ENCODE measurements at regions not wholly inside any gene's neighbourhood (a gene's known extent, or its start where the extent isn't known, plus 50 kb on each side); places are given as distances from the start of the nearest gene placed in this dataset.
"Not testable (repeated sequence)": the region's sequence is repeated elsewhere in the genome, so short reads cannot be mapped to it uniquely, and the experiment has no call there.

- 92 to 95% methylated on average over 4 to 9 of the region's 10 CpGs for WGBS, 2 donors
- H3K27me3 ChIP-seq, result no peaks in the 10 kb centered on the region
- no peak for TF ChIP-seq POLR2A (IDR thresholded peaks at IDR 0.05)
- TF ChIP-seq, protein P1, sequence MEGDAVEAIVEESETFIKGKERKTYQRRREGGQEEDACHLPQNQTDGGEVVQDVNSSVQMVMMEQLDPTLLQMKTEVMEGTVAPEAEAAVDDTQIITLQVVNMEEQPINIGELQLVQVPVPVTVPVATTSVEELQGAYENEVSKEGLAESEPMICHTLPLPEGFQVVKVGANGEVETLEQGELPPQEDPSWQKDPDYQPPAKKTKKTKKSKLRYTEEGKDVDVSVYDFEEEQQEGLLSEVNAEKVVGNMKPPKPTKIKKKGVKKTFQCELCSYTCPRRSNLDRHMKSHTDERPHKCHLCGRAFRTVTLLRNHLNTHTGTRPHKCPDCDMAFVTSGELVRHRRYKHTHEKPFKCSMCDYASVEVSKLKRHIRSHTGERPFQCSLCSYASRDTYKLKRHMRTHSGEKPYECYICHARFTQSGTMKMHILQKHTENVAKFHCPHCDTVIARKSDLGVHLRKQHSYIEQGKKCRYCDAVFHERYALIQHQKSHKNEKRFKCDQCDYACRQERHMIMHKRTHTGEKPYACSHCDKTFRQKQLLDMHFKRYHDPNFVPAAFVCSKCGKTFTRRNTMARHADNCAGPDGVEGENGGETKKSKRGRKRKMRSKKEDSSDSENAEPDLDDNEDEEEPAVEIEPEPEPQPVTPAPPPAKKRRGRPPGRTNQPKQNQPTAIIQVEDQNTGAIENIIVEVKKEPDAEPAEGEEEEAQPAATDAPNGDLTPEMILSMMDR (IDR thresholded peaks at IDR 0.05), result no peak
- H3K36me3 ChIP-seq, result no peaks in the 10 kb centered on the region
- DNase-seq, result no peak
- H3K9me3 ChIP-seq, result no peaks in the 10 kb centered on the region
- no peak overlapping the region for H3K4me3 ChIP-seq
- peaks cover 0 to 19% (median 0%) of the 10 kb centered on the region in 3 donors for H3K4me1 ChIP-seq
- no peak overlapping the region for H3K27ac ChIP-seq
- intact Hi-C loops (cut with DNase I), result no loop called here
Observed at GRCh38 chr2:72026819-72027425, 120.7 kb downstream of the CYP26B1 start.

DNA sequence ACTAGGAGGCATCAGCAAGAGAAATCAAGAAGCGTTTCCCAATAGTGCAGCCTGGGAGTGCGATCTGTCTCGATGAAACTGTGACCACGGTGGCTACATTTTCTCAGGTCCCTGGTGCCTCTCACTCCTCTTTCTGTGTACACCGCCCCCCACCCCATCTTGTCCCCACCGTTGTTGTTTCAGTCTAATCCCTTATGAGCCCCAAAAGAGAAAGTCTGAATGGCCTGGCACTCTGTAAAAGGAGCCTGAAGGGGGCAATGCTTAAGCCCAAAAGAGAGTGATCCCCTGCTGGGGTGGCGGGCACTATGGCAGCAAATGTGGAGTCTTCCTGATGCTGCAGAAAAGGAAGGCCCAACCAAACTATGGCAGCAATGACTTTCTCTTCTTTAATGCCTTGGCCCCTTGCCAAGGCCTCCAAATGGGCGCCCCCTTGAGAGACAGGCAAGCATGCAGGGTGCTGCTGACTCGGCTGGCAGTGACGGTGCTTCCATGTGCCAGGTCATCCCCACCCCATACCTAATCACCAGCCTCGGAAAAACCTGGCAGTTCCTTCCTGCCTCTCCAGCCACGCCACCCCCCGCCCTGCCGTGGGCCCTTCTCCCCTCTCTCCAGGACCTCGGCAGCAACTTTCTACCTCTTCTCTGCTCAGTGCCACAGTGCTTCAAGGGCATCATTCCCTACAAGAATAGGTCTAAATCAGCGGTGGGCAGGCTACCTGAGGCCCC, 123.0 kb downstream of the CYP26B1 start:
- no peak for DNase-seq
- no peaks in the 10 kb centered on the region for H3K36me3 ChIP-seq
- no peaks in the 10 kb centered on the region for H3K27me3 ChIP-seq
- H3K27ac ChIP-seq, result no peak overlapping the region
- H3K4me1 ChIP-seq, result peaks cover 0 to 15% (median 0%) of the 10 kb centered on the region in 3 donors
- H3K9me3 ChIP-seq, result no peaks in the 10 kb centered on the region
- 76 to 88% methylated on average over 8 to 10 of the region's 16 CpGs for WGBS, 2 donors
- no peak for TF ChIP-seq POLR2A (IDR thresholded peaks at IDR 0.05)
- TF ChIP-seq, protein P1 (IDR thresholded peaks at IDR 0.05), result no peak
- intact Hi-C loops (cut with DNase I), result no loop called here
- no peak overlapping the region for H3K4me3 ChIP-seq

- intact Hi-C loops (cut with DNase I), result no loop called here
- H3K27ac ChIP-seq, result no peak overlapping the region
- H3K9me3 ChIP-seq, result no peaks in the 10 kb centered on the region
- no peaks in the 10 kb centered on the region for H3K27me3 ChIP-seq
- peaks cover 0 to 15% (median 0%) of the 10 kb centered on the region in 3 donors for H3K4me1 ChIP-seq
- WGBS, 2 donors, result 73 to 88% methylated on average over 2 to 7 of the region's 7 CpGs
- no peak overlapping the region for H3K4me3 ChIP-seq
- H3K36me3 ChIP-seq, result no peaks in the 10 kb centered on the region
- TF ChIP-seq, protein P1 (IDR thresholded peaks at IDR 0.05), result no peak
- TF ChIP-seq POLR2A (IDR thresholded peaks at IDR 0.05), result no peak
- no peak for DNase-seq
Observed at GRCh38 chr2:72023678-72024390, 123.8 kb downstream of the CYP26B1 start.

- WGBS, 2 donors, result 80 to 87% methylated on average over 12 to 13 of the region's 16 CpGs
- DNase-seq; H3K27me3 ChIP-seq; H3K27ac ChIP-seq; H3K9me3 ChIP-seq; H3K36me3 ChIP-seq; H3K4me1 ChIP-seq; intact Hi-C loops (cut with DNase I); H3K4me3 ChIP-seq: not testable (repeated sequence)
Observed at GRCh38 chr2:72021371-72021770, 126.3 kb downstream of the CYP26B1 start.

DNA sequence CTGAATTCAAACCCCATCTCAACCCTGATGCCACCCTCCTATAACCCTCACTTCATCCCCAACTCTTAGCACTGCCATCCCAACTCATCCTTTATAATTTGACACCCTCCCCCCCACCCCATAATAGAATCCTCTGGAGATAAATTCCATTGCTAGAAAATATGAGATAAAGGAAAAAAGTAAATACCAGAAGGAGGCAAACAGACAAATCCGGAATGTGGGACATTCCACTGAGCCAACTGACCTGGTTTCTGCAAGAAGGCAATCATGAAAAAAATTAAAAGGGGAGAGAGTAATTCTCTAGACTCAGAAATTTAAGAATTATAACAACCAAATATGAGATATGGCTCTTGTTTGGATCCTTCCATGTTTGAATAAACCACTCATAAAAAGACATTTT, 132.4 kb downstream of the CYP26B1 start:
- no peaks in the 10 kb centered on the region for H3K36me3 ChIP-seq
- DNase-seq, result no peak
- H3K4me3 ChIP-seq, result no peak overlapping the region
- WGBS, 2 donors, result 55 to 67% methylated on average over 1 of the region's 1 CpG
- intact Hi-C loops (cut with DNase I), result no loop called here
- H3K4me1 ChIP-seq, result no peaks in the 10 kb centered on the region
- no peak overlapping the region for H3K27ac ChIP-seq
- TF ChIP-seq, protein P1 (IDR thresholded peaks at IDR 0.05), result no peak
- TF ChIP-seq POLR2A (IDR thresholded peaks at IDR 0.05), result no peak
- H3K27me3 ChIP-seq, result peaks cover 0 to 9% (median 0%) of the 10 kb centered on the region in 4 donors
- H3K9me3 ChIP-seq, result no peaks in the 10 kb centered on the region
